GM12865 (cell line): ENCODE measurements at regions not wholly inside any gene's neighbourhood (a gene's known extent, or its start where the extent isn't known, plus 50 kb on each side); places are given as distances from the start of the nearest gene placed in this dataset.
"Not testable (repeated sequence)": the region's sequence is repeated elsewhere in the genome, so short reads cannot be mapped to it uniquely, and the experiment has no call there.

Experiments
- DNase-seq: peaks from one replicate; pipeline ENCODE4 v3.0.0; 2010; ENCODE audit warnings: low read depth
- H3K4me3 ChIP-seq: 2 replicates; pipeline ENCODE4 v1.5.1; 2011; ENCODE audit warnings: mild to moderate bottlenecking, low read depth, low read length, control low read depth
- CTCF ChIP-seq: IDR thresholded peaks from 2 replicates; pipeline ENCODE4 v1.5.1; 2011; ENCODE audit warnings: low read length, control low read depth, low read depth, inconsistent platforms; ENCODE audit not compliant: insufficient read depth; ENCODE audit errors: missing control alignments

GRCh38 chr5:163163858-163164257 lies 273.5 kb upstream of the CCNG1 start:
- H3K4me3 ChIP-seq, result no peak overlapping the region
- DNase-seq, result no peak
- no peak for TF ChIP-seq CTCF

- no peak for DNase-seq
- no peak for TF ChIP-seq CTCF
- H3K4me3 ChIP-seq, result no peak overlapping the region
Measured at GRCh38 chr5:163165277-163165676, 272.1 kb upstream of the CCNG1 start.

GRCh38 chr5:163170161-163170560 lies 267.2 kb upstream of the CCNG1 start:
- DNase-seq, result not testable (repeated sequence)

GRCh38 chr5:163172540-163173338 lies 264.7 kb upstream of the CCNG1 start:
- DNase-seq, result no peak
- H3K4me3 ChIP-seq, result no peak overlapping the region

More at GRCh38 chr5:163170161-163170560, 267.2 kb upstream of the CCNG1 start:
- H3K4me3 ChIP-seq, result not testable (repeated sequence)

DNA sequence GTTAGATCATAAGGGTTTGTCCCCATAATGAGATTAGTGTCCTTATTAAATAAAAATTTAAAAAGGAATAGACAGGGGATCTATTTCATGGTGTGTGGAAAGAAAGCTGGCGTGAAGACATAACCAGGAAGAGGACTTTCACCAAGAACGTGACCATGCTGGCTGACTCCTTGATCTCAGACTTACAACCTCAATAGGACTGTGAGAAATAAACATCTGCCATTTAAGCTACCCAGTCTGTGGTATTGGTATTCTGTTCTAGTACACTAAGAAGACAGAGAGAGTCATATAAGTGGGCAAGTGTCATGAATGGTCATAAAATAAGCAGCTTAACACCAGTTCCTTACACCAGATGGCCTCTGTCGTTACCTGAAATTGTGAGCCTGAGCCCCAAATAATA lies 259.4 kb upstream of the CCNG1 start:
- TF ChIP-seq CTCF, result no peak
- H3K4me3 ChIP-seq, result no peak overlapping the region
- no peak for DNase-seq

More at GRCh38 chr5:163172540-163173338, 264.7 kb upstream of the CCNG1 start:
- no peak for TF ChIP-seq CTCF

GRCh38 chr5:163185315-163185714 lies 252.1 kb upstream of the CCNG1 start:
- H3K4me3 ChIP-seq, result no peak overlapping the region
- DNase-seq, result no peak
- no peak for TF ChIP-seq CTCF

DNA sequence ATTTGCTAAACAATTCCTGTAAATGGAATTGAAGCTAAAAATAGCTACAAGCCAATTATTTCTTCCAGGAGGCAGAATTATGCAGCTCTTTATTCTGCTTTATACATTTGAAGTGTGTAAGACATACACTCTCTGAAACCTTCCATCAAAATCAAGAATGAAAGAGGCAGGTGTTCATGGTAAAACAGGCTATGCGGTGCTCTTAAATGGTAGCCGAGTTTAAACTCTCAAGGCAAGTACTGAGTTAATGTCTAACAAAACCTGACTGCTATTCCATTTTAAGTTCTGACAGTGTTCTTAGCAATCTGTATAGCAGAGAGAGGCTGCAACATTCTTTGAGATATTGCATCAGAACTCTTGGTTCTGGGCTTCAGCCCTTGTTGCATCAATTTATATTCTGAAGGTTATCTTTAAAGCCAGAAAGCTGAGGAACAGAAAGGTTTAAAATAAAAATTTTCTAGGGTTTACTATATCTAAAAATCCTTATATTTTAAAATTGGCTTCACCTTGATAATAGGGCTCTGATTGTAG lies 248.3 kb upstream of the CCNG1 start:
- H3K4me3 ChIP-seq, result no peak overlapping the region
- DNase-seq, result no peak
- no peak for TF ChIP-seq CTCF
